Activated B cell treated with CpG ODN at 0.5 μM for 24 hours (primary cell): ENCODE measurements at regions not wholly inside any gene's neighbourhood (a gene's known extent, or its start where the extent isn't known, plus 50 kb on each side); places are given as distances from the start of the nearest gene placed in this dataset.

ENCODE experiments used
- ATAC-seq: fragments of 200-7000 bp; cut with Tn5 transposase; one replicate; pipeline ENCODE4 v1.10.0; 2021; ENCODE audit warnings: low read depth, mild to moderate bottlenecking, moderate library complexity
- CTCF ChIA-PET: fragments of 350-600 bp; sonication (Branson Sonifier 250); formaldehyde crosslinking; loops from one replicate; lab custom pipeline; 2021; ENCODE audit warnings: antibody characterized with exemption; lab: Charles Lee
- POLR2A ChIA-PET: fragments of 350-600 bp; sonication (Branson Sonifier 250); formaldehyde crosslinking; loops from one replicate; lab custom pipeline; 2021; ENCODE audit warnings: antibody characterized with exemption; lab: Charles Lee
- DNase-seq: peaks from one replicate; pipeline ENCODE4 v3.0.0; 2022
- H3K27ac Mint-ChIP-seq: one replicate; pipeline ENCODE4 v1.8.0; 2020; ENCODE audit warnings: mixed read lengths
- H3K27me3 Mint-ChIP-seq: one replicate; pipeline ENCODE4 v1.8.0; 2021; ENCODE audit warnings: mixed read lengths
- H3K36me3 Mint-ChIP-seq: one replicate; pipeline ENCODE4 v1.8.0; 2021; ENCODE audit warnings: low read depth, mixed read lengths
- H3K4me1 Mint-ChIP-seq: one replicate; pipeline ENCODE4 v1.8.0; 2021; ENCODE audit warnings: mixed read lengths
- H3K4me3 Mint-ChIP-seq: one replicate; pipeline ENCODE4 v1.8.0; 2020; ENCODE audit warnings: mild to moderate bottlenecking, mixed read lengths
- H3K9me3 Mint-ChIP-seq: one replicate; pipeline ENCODE4 v1.8.0; 2020; ENCODE audit warnings: mixed read lengths
- CTCF ChIP-seq: fragments of 200-600 bp; IDR thresholded peaks from one replicate; pipeline ENCODE4 v1.8.0; 2022; ENCODE audit warnings: antibody characterized with exemption, mild to moderate bottlenecking
- intact Hi-C: fragments of 100-400 bp; cut with micrococcal nuclease; formaldehyde crosslinking; loops from one replicate; pipeline ENCODE4 v1.15.1; 2024

- H3K4me1 Mint-ChIP-seq: no peaks in the 10 kb centered on the region
- no peak overlapping the region for H3K27ac Mint-ChIP-seq
- peaks cover 2% of the 10 kb centered on the region for H3K9me3 Mint-ChIP-seq
- no peaks in the 10 kb centered on the region for H3K27me3 Mint-ChIP-seq
- no peaks in the 10 kb centered on the region for H3K36me3 Mint-ChIP-seq
- intact Hi-C loops: no loop called here
- POLR2A ChIA-PET: no interaction called here
- ATAC-seq (no peak), DNase-seq (no peak)
- CTCF ChIA-PET: no interaction called here
- no peak overlapping the region for H3K4me3 Mint-ChIP-seq
- TF ChIP-seq CTCF: no peak
These were observed 851.7 kb upstream of the PCDH10 start for GRCh38 chr4:132297346-132297745.

DNA sequence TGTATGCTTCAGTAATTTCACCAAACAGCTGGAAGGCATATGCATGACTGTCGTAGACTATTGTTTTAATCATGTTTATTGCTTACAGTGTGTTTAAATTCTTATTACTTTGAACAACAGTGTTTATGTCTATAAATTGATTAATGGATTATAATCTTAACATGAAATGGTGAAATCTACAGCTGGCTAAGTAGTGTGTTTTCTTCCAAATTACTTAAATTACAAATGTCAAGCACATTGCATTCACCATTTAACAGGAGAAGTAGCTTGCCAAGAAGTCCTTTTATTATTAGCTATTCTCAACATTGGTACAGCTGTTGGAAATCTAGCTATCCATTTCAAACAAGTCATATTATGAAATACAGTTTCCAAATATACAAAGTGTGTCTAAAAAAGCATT lies 849.3 kb upstream of the PCDH10 start:
- ATAC-seq (no peak), DNase-seq (no peak)
- Mint-ChIP-seq H3K27ac (no peak overlapping the region), H3K27me3 (no peaks in the 10 kb centered on the region), H3K4me3 (no peak overlapping the region), H3K4me1 (no peaks in the 10 kb centered on the region), H3K36me3 (no peaks in the 10 kb centered on the region), H3K9me3 (peaks cover 2% of the 10 kb centered on the region)
- intact Hi-C loops: no loop called here
- ChIA-PET POLR2A (no interaction called here), CTCF (no interaction called here)
- no peak for TF ChIP-seq CTCF

GRCh38 chr4:132312521-132312920 lies 836.6 kb upstream of the PCDH10 start:
- H3K4me1 Mint-ChIP-seq: no peaks in the 10 kb centered on the region
- POLR2A ChIA-PET: no interaction called here
- ATAC-seq: no peak
- H3K27ac Mint-ChIP-seq: no peak overlapping the region
- no peaks in the 10 kb centered on the region for H3K9me3 Mint-ChIP-seq
- CTCF ChIA-PET: no interaction called here
- no peak for TF ChIP-seq CTCF
- no peak overlapping the region for H3K4me3 Mint-ChIP-seq
- no peaks in the 10 kb centered on the region for H3K36me3 Mint-ChIP-seq
- intact Hi-C loops: no loop called here
- DNase-seq: no peak
- H3K27me3 Mint-ChIP-seq: no peaks in the 10 kb centered on the region

- H3K4me1 Mint-ChIP-seq: no peaks in the 10 kb centered on the region
- H3K27me3 Mint-ChIP-seq: no peaks in the 10 kb centered on the region
These were observed 835.2 kb upstream of the PCDH10 start for GRCh38 chr4:132313852-132314251.

DNA sequence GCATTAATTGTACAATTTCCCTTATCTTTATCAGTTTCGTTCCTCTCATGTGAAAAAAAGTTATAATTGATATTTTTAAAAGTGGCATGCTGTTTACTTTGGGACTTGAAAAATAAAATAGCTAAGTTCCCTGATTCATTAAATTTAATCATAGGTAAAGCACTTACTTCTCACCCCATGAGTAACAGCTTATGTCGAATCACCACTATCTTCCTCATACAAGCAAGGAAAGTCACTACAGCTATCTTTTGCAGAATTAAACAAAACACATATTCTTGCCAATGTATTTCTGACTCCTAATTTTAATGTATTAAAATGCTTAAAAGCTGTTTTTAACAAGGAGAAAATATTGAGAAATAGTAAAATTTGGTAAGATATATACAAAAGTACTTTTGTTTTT lies 832.4 kb upstream of the PCDH10 start:
- Mint-ChIP-seq H3K27ac (no peak overlapping the region), H3K9me3 (no peaks in the 10 kb centered on the region), H3K4me3 (no peak overlapping the region), H3K4me1 (no peaks in the 10 kb centered on the region), H3K27me3 (no peaks in the 10 kb centered on the region), H3K36me3 (no peaks in the 10 kb centered on the region)
- intact Hi-C loops: no loop called here
- ChIA-PET POLR2A (no interaction called here), CTCF (no interaction called here)
- TF ChIP-seq CTCF: no peak
- ATAC-seq (no peak), DNase-seq (no peak)

More at GRCh38 chr4:132313852-132314251, 835.2 kb upstream of the PCDH10 start:
- POLR2A ChIA-PET: no interaction called here
- no peak for ATAC-seq
- H3K27ac Mint-ChIP-seq: no peak overlapping the region
- CTCF ChIA-PET: no interaction called here
- intact Hi-C loops: no loop called here
- DNase-seq: no peak
- no peaks in the 10 kb centered on the region for H3K36me3 Mint-ChIP-seq
- no peak overlapping the region for H3K4me3 Mint-ChIP-seq
- TF ChIP-seq CTCF: no peak
- H3K9me3 Mint-ChIP-seq: no peaks in the 10 kb centered on the region
